Colonic mucosa (tissue), 4 donors: ENCODE measurements at regions not wholly inside any gene's neighbourhood (a gene's known extent, or its start where the extent isn't known, plus 50 kb on each side); places are given as distances from the start of the nearest gene placed in this dataset.
"Not testable (repeated sequence)": the region's sequence is repeated elsewhere in the genome, so short reads cannot be mapped to it uniquely, and the experiment has no call there.

ENCODE experiments used
- DNase-seq: peaks from one replicate; pipeline ENCODE4 v3.0.0-alpha.2; 2020
- H3K27ac ChIP-seq: fragments of 200-600 bp; one replicate; pipeline ENCODE4 v1.8.0; 2021
- H3K27me3 ChIP-seq: fragments of 200-600 bp; one replicate; pipeline ENCODE4 v1.8.0; 2021
- H3K36me3 ChIP-seq: fragments of 200-600 bp; one replicate; pipeline ENCODE4 v1.8.0; 2021
- H3K4me1 ChIP-seq: fragments of 200-600 bp; one replicate; pipeline ENCODE4 v1.8.0; 2021; ENCODE audit warnings: mild to moderate bottlenecking
- H3K4me3 ChIP-seq: fragments of 200-600 bp; one replicate; pipeline ENCODE4 v1.8.0; 2021
- H3K9ac ChIP-seq, 2 donors: one replicate each; pipeline ENCODE4 v1.7.0; 2013; ENCODE audit warnings: control low read depth in 2 of 2, low read depth in 2 of 2, low read length in 2 of 2
- H3K9me3 ChIP-seq: fragments of 200-600 bp; one replicate; pipeline ENCODE4 v1.8.0; 2021
- intact Hi-C: fragments of 100-400 bp; cut with DNase I; formaldehyde crosslinking; loops from one replicate; pipeline ENCODE4 v1.14.1; 2022
- TF ChIP-seq, protein P1 (sequence below): fragments of 200-600 bp; IDR thresholded peaks from one replicate; pipeline ENCODE4 v1.8.0; 2022; ENCODE audit warnings: antibody characterized with exemption, mild to moderate bottlenecking
- donor health status: healthy.
- donor health status: DM: no; HTN: no; CAD: no.
- donor health status: DM: no; HTN: no; CAD: no.

DNA sequence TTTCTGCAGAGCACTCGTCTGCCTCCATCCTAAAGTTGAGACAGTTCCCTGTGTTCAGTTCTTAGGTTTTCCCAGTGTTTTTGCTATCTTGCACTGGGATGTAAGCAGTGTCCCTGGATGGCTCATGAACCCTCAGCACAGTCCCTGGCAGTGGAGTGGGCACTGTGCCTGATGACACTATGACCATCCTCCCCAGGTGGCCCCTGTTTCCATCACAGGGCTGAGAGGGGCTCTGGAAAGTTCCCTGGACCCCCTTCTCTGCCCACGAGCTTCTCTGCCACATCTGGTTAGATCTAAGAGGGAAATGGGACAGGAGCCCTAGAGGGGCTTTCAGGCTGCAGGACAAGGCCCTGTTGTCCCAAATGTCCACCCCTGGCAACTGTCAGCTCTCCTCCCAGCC is 249.8 kb upstream of the SFSWAP start:
- Histone ChIP-seq H3K4me3 (no peak overlapping the region), H3K9me3 (no peaks in the 10 kb centered on the region), H3K9ac (no peak overlapping the region), H3K27ac (no peak overlapping the region), H3K27me3 (no peaks in the 10 kb centered on the region), H3K4me1 (no peaks in the 10 kb centered on the region), H3K36me3 (no peaks in the 10 kb centered on the region)
- intact Hi-C loops = no loop called here
- DNase-seq = no peak
- TF ChIP-seq, protein P1, sequence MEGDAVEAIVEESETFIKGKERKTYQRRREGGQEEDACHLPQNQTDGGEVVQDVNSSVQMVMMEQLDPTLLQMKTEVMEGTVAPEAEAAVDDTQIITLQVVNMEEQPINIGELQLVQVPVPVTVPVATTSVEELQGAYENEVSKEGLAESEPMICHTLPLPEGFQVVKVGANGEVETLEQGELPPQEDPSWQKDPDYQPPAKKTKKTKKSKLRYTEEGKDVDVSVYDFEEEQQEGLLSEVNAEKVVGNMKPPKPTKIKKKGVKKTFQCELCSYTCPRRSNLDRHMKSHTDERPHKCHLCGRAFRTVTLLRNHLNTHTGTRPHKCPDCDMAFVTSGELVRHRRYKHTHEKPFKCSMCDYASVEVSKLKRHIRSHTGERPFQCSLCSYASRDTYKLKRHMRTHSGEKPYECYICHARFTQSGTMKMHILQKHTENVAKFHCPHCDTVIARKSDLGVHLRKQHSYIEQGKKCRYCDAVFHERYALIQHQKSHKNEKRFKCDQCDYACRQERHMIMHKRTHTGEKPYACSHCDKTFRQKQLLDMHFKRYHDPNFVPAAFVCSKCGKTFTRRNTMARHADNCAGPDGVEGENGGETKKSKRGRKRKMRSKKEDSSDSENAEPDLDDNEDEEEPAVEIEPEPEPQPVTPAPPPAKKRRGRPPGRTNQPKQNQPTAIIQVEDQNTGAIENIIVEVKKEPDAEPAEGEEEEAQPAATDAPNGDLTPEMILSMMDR = no peak

DNA sequence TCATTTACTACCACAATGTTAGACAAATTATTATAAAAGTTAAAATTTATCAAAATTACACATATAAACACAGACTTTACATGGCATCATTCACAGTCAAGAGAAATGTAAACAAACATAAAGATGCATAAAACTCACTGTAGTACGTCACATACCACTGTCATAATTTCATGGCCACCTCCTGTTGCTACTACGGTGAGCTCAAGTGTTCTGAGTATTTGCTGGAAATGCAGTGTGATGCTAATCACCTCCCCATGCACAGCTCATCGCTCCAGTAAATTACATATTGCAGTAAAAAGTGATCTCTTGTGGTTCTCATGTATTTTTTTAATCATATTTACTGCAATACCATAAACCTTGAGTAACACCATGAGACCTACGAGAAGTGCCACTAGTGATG is 247.7 kb upstream of the SFSWAP start:
- Histone ChIP-seq H3K4me1 (no peaks in the 10 kb centered on the region), H3K9ac (no peak overlapping the region), H3K27me3 (no peaks in the 10 kb centered on the region), H3K4me3 (no peak overlapping the region), H3K36me3 (no peaks in the 10 kb centered on the region), H3K9me3 (no peaks in the 10 kb centered on the region), H3K27ac (no peak overlapping the region)
- intact Hi-C loops = no loop called here
- DNase-seq = no peak
- TF ChIP-seq, protein P1 = no peak

DNA sequence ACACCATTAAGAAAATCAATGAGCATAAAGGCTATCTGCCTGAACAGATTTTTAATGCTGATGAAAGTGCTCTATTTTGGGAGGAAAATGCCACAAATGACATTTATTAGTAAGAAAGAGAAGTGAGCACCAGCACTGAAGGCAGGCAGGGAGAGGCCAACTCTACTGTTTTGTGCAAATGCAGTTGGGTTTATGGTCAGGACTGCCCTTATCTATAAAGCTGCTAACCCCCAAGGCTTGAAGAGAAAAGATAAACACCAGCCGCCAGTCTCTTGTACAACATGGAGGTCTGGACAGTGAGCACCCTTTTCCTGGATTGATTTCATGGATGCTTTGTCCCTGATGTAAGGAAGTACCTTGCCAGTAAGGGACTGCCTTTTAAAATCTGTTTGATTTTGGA is 246.8 kb upstream of the SFSWAP start:
- no peak overlapping the region for H3K9ac ChIP-seq
- no peaks in the 10 kb centered on the region for H3K27me3 ChIP-seq
- H3K4me1 ChIP-seq = no peaks in the 10 kb centered on the region
- H3K36me3 ChIP-seq = no peaks in the 10 kb centered on the region
- no peak for DNase-seq
- H3K4me3 ChIP-seq = no peak overlapping the region
- no peak overlapping the region for H3K27ac ChIP-seq
- TF ChIP-seq, protein P1 = no peak
- intact Hi-C loops = no loop called here
- H3K9me3 ChIP-seq = no peaks in the 10 kb centered on the region

DNA sequence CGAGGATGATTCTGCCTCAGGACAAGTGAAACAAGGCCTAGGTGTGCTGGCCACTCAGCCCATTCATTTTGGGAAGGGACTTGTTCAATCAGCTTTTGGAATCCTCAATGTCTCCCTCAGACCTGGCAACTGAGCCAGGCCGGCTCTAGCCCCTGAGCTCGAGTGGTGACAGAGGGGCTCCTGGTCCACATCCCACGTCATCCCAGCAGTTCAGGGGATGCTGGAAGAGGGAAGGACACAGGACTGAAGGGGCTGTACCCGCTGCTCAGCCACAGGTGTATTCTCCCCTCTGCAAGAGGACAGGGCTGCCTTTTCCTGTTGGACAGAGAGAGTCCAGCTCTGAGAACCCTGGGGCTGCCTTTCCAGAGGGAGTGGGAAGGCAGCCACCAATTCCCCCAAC is 244.6 kb upstream of the SFSWAP start:
- H3K4me3 ChIP-seq = no peak overlapping the region
- no peak overlapping the region for H3K9ac ChIP-seq
- H3K4me1 ChIP-seq = no peaks in the 10 kb centered on the region
- TF ChIP-seq, protein P1 = no peak
- intact Hi-C loops = no loop called here
- no peaks in the 10 kb centered on the region for H3K27me3 ChIP-seq
- H3K27ac ChIP-seq = no peak overlapping the region
- DNase-seq = no peak
- no peaks in the 10 kb centered on the region for H3K36me3 ChIP-seq
- no peaks in the 10 kb centered on the region for H3K9me3 ChIP-seq

DNA sequence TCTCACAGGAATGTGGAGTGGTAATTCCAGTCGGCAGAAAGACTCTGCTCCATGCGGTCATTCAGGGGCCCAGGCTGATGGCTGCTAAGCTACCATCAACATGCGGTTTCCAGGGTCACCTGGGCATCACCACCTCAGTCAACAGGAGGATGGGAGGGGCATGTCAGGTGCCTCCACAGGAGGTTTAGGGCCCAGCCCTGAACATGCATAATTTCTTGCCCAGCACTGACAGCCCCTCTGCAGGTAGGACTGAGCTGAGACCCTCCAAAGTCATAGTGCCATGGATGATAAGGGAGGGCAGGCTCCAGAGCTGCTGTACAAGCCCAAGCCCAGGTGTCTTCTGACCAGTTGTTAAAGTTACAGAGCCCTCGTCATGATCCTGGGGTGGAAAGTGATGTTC is 244.0 kb upstream of the SFSWAP start:
- DNase-seq = no peak
- Histone ChIP-seq H3K9me3 (no peaks in the 10 kb centered on the region), H3K4me3 (no peak overlapping the region), H3K9ac (no peak overlapping the region), H3K27ac (no peak overlapping the region), H3K4me1 (no peaks in the 10 kb centered on the region), H3K27me3 (no peaks in the 10 kb centered on the region), H3K36me3 (no peaks in the 10 kb centered on the region)
- TF ChIP-seq, protein P1 = no peak
- intact Hi-C loops = no loop called here

DNA sequence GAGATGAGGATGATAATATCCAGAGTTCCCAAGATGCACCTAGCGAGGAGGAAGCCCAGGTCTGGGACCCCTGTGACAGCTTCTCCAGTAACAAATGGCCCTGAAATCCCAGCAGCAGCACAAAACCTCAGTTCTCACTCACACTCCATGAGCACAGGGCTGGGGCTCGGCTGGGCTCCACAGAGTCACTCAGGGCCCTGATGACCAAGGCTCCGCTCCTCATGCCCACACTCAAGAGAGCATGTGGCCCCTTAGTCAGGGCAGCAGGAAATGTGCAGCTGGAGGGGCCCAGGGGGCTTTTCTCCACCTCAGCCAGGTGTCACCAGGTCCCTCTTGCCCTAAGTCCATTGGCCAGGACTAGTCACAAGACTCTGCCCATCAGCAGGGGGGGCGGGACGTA is 242.7 kb upstream of the SFSWAP start:
- no peaks in the 10 kb centered on the region for H3K4me1 ChIP-seq
- no peak overlapping the region for H3K4me3 ChIP-seq
- H3K9ac ChIP-seq = no peak overlapping the region
- TF ChIP-seq, protein P1 = no peak
- DNase-seq = no peak
- no peaks in the 10 kb centered on the region for H3K27me3 ChIP-seq
- H3K27ac ChIP-seq = no peak overlapping the region
- no peaks in the 10 kb centered on the region for H3K9me3 ChIP-seq
- intact Hi-C loops = no loop called here
- H3K36me3 ChIP-seq = no peaks in the 10 kb centered on the region

DNA sequence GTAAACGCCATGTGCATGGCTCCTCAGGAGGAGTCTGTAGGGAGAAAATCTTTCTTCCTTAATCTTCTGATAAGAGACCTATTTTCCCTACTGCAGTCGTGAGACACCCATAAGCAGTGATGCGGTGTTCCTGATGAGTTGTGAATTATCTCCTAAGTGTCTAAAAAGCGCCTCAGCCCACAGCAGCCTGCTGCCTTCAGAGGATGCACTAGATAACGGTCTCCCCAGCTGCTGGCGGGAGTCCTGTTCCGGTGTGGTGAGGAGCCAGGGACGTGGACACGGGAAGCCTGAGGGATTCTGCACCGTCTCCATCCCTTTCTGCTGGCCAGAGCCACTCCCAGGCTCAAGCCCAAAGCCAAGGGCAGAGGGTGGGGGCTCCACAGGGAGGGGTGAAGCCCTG is 240.9 kb upstream of the SFSWAP start:
- DNase-seq, H3K4me1 ChIP-seq, H3K27me3 ChIP-seq, H3K4me3 ChIP-seq, H3K36me3 ChIP-seq, intact Hi-C loops, H3K9me3 ChIP-seq, H3K9ac ChIP-seq, H3K27ac ChIP-seq: not testable (repeated sequence)
